Activated CD8-positive, alpha-beta T cell treated with anti-CD3 and anti-CD28 coated beads for 36 hours (primary cell): ENCODE measurements at regions not wholly inside any gene's neighbourhood (a gene's known extent, or its start where the extent isn't known, plus 50 kb on each side); places are given as distances from the start of the nearest gene placed in this dataset.

Source experiments
- ATAC-seq: fragments of 200-7000 bp; cut with Tn5 transposase; one replicate; pipeline ENCODE4 v1.10.0; 2021; ENCODE audit warnings: mild to moderate bottlenecking, moderate library complexity
- CTCF ChIA-PET: fragments of 350-600 bp; sonication (Branson Sonifier 250); formaldehyde crosslinking; loops from one replicate; lab custom pipeline; 2021; ENCODE audit warnings: antibody characterized with exemption; lab: Charles Lee
- POLR2A ChIA-PET: fragments of 350-600 bp; sonication (Branson Sonifier 250); formaldehyde crosslinking; loops from one replicate; lab custom pipeline; 2021; ENCODE audit warnings: antibody characterized with exemption; lab: Charles Lee
- DNase-seq: peaks from one replicate; pipeline ENCODE4 v3.0.0-alpha.2; 2020
- H3K27ac Mint-ChIP-seq: one replicate; pipeline ENCODE4 v1.8.0; 2021; ENCODE audit warnings: mild to moderate bottlenecking, mixed read lengths
- H3K27me3 Mint-ChIP-seq: one replicate; pipeline ENCODE4 v1.8.0; 2021; ENCODE audit warnings: mixed read lengths
- H3K36me3 Mint-ChIP-seq: one replicate; pipeline ENCODE4 v1.8.0; 2021; ENCODE audit warnings: low read depth, mixed read lengths
- H3K4me1 Mint-ChIP-seq: one replicate; pipeline ENCODE4 v1.8.0; 2021; ENCODE audit warnings: low read depth, mixed read lengths
- H3K4me3 Mint-ChIP-seq: one replicate; pipeline ENCODE4 v1.8.0; 2021; ENCODE audit warnings: mild to moderate bottlenecking, moderate library complexity, mixed read lengths
- H3K9me3 Mint-ChIP-seq: one replicate; pipeline ENCODE4 v1.8.0; 2021; ENCODE audit warnings: mixed read lengths
- CTCF ChIP-seq: fragments of 200-600 bp; IDR thresholded peaks from one replicate; pipeline ENCODE4 v1.8.0; 2022; ENCODE audit warnings: antibody characterized with exemption, mild to moderate bottlenecking
- intact Hi-C: fragments of 100-400 bp; cut with micrococcal nuclease; formaldehyde crosslinking; loops from one replicate; pipeline ENCODE4 v1.10.0; 2022

- no peak for ATAC-seq
Measured at GRCh38 chr10:28470873-28471651, 61.9 kb upstream of the WAC start.

GRCh38 chr10:28471652-28472050 lies 61.3 kb upstream of the WAC start:
- Mint-ChIP-seq H3K4me3 (no peak overlapping the region), H3K36me3 (no peaks in the 10 kb centered on the region), H3K27ac (no peak overlapping the region), H3K4me1 (no peaks in the 10 kb centered on the region), H3K27me3 (no peaks in the 10 kb centered on the region), H3K9me3 (no peaks in the 10 kb centered on the region)
- POLR2A ChIA-PET = no interaction called here
- no peak for TF ChIP-seq CTCF
- CTCF ChIA-PET = no interaction called here
- intact Hi-C loops = no loop called here
- DNase-seq (no peak), ATAC-seq (no peak)

More at GRCh38 chr10:28470873-28471651, 61.9 kb upstream of the WAC start:
- H3K36me3 Mint-ChIP-seq = no peaks in the 10 kb centered on the region
- CTCF ChIA-PET = no interaction called here
- POLR2A ChIA-PET = no interaction called here
- no peak for TF ChIP-seq CTCF
- H3K4me3 Mint-ChIP-seq = no peak overlapping the region
- H3K27ac Mint-ChIP-seq = no peak overlapping the region
- no peaks in the 10 kb centered on the region for H3K27me3 Mint-ChIP-seq
- H3K9me3 Mint-ChIP-seq = no peaks in the 10 kb centered on the region
- intact Hi-C loops = no loop called here
- DNase-seq = no peak
- H3K4me1 Mint-ChIP-seq = no peaks in the 10 kb centered on the region

- Mint-ChIP-seq H3K27me3 (peaks cover 1% of the 10 kb centered on the region), H3K9me3 (no peaks in the 10 kb centered on the region), H3K4me1 (no peaks in the 10 kb centered on the region), H3K27ac (no peak overlapping the region), H3K36me3 (no peaks in the 10 kb centered on the region), H3K4me3 (no peak overlapping the region)
- intact Hi-C loops = no loop called here
- ChIA-PET POLR2A (interaction anchor here (0.6 kb wide), 1 partner anchor 1687 kb away, joined by 3 read pairs; no protein-coding TSS in a partner anchor), CTCF (no interaction called here)
- ATAC-seq (no peak), DNase-seq (no peak)
- no peak for TF ChIP-seq CTCF
Measured at GRCh38 chr10:28478646-28479045, 54.3 kb upstream of the WAC start.

- no peak overlapping the region for H3K27ac Mint-ChIP-seq
- no peaks in the 10 kb centered on the region for H3K36me3 Mint-ChIP-seq
- H3K9me3 Mint-ChIP-seq = no peaks in the 10 kb centered on the region
- no peak overlapping the region for H3K4me3 Mint-ChIP-seq
- intact Hi-C loops = no loop called here
- DNase-seq = no peak
- CTCF ChIA-PET = no interaction called here
- POLR2A ChIA-PET = no interaction called here
- TF ChIP-seq CTCF = no peak
- H3K4me1 Mint-ChIP-seq = no peaks in the 10 kb centered on the region
- ATAC-seq = no peak
- peaks cover 1% of the 10 kb centered on the region for H3K27me3 Mint-ChIP-seq
Measured at GRCh38 chr10:28479425-28479865, 53.5 kb upstream of the WAC start.

DNA sequence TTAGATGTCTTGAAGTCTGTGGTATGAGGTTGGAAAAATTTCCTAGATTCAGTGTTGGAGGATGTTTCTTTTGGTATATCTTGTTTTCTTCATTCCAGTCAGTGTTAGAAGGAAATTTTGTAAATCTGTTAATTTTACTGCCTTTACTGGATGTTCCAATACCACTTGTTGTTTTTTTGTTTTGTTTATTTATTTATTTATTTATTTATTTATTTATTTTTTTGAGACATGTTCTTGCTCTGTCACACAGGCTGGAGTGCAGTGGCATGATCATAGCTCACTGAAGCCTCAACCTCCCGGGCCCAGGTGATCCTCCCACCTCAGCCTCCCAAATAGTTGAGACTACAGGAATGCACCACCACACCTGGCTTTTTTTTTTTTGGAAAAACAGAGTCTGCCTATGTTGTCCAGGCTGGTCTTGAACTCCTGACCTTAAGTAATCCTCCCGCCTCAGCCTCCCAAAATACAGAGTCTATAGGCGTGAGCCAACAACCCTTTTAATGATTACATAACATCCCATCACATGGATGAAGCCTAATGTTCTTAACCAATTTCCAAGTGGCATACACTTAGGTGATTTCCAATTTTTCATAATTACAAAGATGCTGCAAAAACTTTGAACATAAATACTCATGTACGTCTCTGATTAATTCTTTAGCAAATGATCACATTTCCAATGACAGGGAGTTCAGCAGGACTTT lies 52.8 kb upstream of the WAC start:
- no peak for TF ChIP-seq CTCF
- intact Hi-C loops = no loop called here
- ATAC-seq (no peak), DNase-seq (no peak)
- no peaks in the 10 kb centered on the region for H3K4me1 Mint-ChIP-seq
- ChIA-PET POLR2A (no interaction called here), CTCF (no interaction called here)
- no peaks in the 10 kb centered on the region for H3K9me3 Mint-ChIP-seq
- no peak overlapping the region for H3K27ac Mint-ChIP-seq
- H3K27me3 Mint-ChIP-seq = peaks cover 1% of the 10 kb centered on the region
- H3K4me3 Mint-ChIP-seq = no peak overlapping the region
- no peaks in the 10 kb centered on the region for H3K36me3 Mint-ChIP-seq
